SK-N-SH (cell line): ENCODE measurements at regions not wholly inside any gene's neighbourhood (a gene's known extent, or its start where the extent isn't known, plus 50 kb on each side); places are given as distances from the start of the nearest gene placed in this dataset.

Source experiments
- CTCF ChIA-PET: fragments of 300-600, 350-600 bp; formaldehyde crosslinking; extraction: SDS; loops from one replicate; lab custom pipeline; 2021; lab: Yijun Ruan, JAX
- POLR2A ChIA-PET: fragments of 350-600 bp; sonication (Branson Sonifier 250); formaldehyde crosslinking; extraction: SDS; loops from one replicate; lab custom pipeline; 2020; ENCODE audit warnings: antibody characterized with exemption, inconsistent platforms; lab: Yijun Ruan, JAX
- DNase-seq: peaks from one replicate; pipeline ENCODE4 v3.0.0; 2012
- H2AFZ ChIP-seq: fragments of 200-600 bp; sonication (generic); 2 replicates; pipeline ENCODE4 v1.8.1; 2016; ENCODE audit warnings: antibody characterized with exemption, mild to moderate bottlenecking, low read depth
- H3F3A ChIP-seq: fragments of 200-600 bp; sonication (generic); replicated peaks from 2 replicates; pipeline ENCODE3; 2016; ENCODE audit warnings: antibody characterized with exemption, mild to moderate bottlenecking; ENCODE audit not compliant: insufficient read depth
- H3K27ac ChIP-seq, 2 experiments: fragments of 200-500 bp in 1 of 2; fragments of 200-600 bp in 1 of 2; sonication (Bioruptor generic) in 1 of 2; sonication (generic), shearing (Covaris generic) in 1 of 2; 2 replicates each; pipeline versions ENCODE4 v1.5.1 to v1.6.1; 2014 to 2016; ENCODE audit warnings: low read depth in 2 of 2, inconsistent platforms in 1 of 2, low read length in 1 of 2, mild to moderate bottlenecking in 1 of 2, mixed read lengths in 1 of 2
- H3K27me3 ChIP-seq: fragments of 200-600 bp; sonication (generic), shearing (Covaris generic); 2 replicates; pipeline ENCODE4 v1.6.1; 2016; ENCODE audit warnings: mixed run types; ENCODE audit not compliant: insufficient read depth
- H3K36me3 ChIP-seq, 2 experiments: fragments of 200-500 bp in 1 of 2; fragments of 200-600 bp in 1 of 2; sonication (Bioruptor generic) in 1 of 2; sonication (generic) in 1 of 2; replicated peaks in 1 of 2; 2 replicates each; pipeline versions ENCODE3 to v1.5.1; 2014 to 2016; ENCODE audit warnings: low read length in 1 of 2, mild to moderate bottlenecking in 1 of 2; ENCODE audit not compliant: insufficient read depth in 2 of 2, control insufficient read depth in 1 of 2
- H3K4me1 ChIP-seq, 2 experiments: fragments of 200-500 bp in 1 of 2; fragments of 200-600 bp in 1 of 2; sonication (Bioruptor generic) in 1 of 2; sonication (generic), shearing (Covaris generic) in 1 of 2; 2 replicates each; pipeline versions ENCODE4 v1.5.1 to v1.6.1; 2014 to 2016; ENCODE audit warnings: low read depth in 1 of 2, low read length in 1 of 2, mixed run types in 1 of 2; ENCODE audit not compliant: insufficient read depth in 2 of 2, control insufficient read depth in 1 of 2
- H3K4me2 ChIP-seq: fragments of 200-600 bp; sonication (generic), shearing (Covaris generic); 2 replicates; pipeline ENCODE4 v1.6.1; 2017; ENCODE audit warnings: mixed run types
- H3K4me3 ChIP-seq, 2 experiments: fragments of 200-500 bp in 1 of 2; fragments of 200-600 bp in 1 of 2; sonication (Bioruptor generic) in 1 of 2; sonication (generic), shearing (Covaris generic) in 1 of 2; 2 replicates each; pipeline versions ENCODE4 v1.5.1 to v1.8.1; 2014 to 2016; ENCODE audit warnings: low read depth in 2 of 2, inconsistent platforms in 1 of 2, low read length in 1 of 2, mild to moderate bottlenecking in 1 of 2, mixed read lengths in 1 of 2, moderate library complexity in 1 of 2
- H3K79me2 ChIP-seq: fragments of 200-600 bp; sonication (generic); 2 replicates; pipeline ENCODE4 v1.8.1; 2017; ENCODE audit warnings: mild to moderate bottlenecking; ENCODE audit not compliant: insufficient read depth
- H3K9ac ChIP-seq: fragments of 200-600 bp; sonication (generic); 2 replicates; pipeline ENCODE4 v1.6.1; 2017; ENCODE audit warnings: mixed run types
- H3K9me2 ChIP-seq: fragments of 200-600 bp; sonication (generic); 2 replicates; pipeline ENCODE4 v1.6.1; 2017; ENCODE audit warnings: mixed run types
- H3K9me3 ChIP-seq: fragments of 200-600 bp; sonication (generic); 2 replicates; pipeline ENCODE4 v1.6.1; 2017; ENCODE audit warnings: mixed run types, mild to moderate bottlenecking, moderate library complexity
- H4K20me1 ChIP-seq: fragments of 200-600 bp; sonication (generic); 2 replicates; pipeline ENCODE4 v1.6.1; 2017; ENCODE audit warnings: mild to moderate bottlenecking, mixed run types; ENCODE audit not compliant: insufficient read depth
- CHD2 ChIP-seq: fragments of 150-350 bp; IDR thresholded peaks from 2 replicates; pipeline ENCODE4 v1.6.1; 2018; ENCODE audit warnings: low read length; ENCODE audit not compliant: partially characterized antibody
- CTCF ChIP-seq: fragments of 200-600 bp; sonication (generic); IDR thresholded peaks from 2 replicates; pipeline ENCODE4 v1.6.1; 2017; ENCODE audit warnings: antibody characterized with exemption, mild to moderate bottlenecking, moderate library complexity
- ELF1 ChIP-seq: IDR thresholded peaks from 2 replicates; pipeline ENCODE4 v1.4.0; 2012
- FOSL2 ChIP-seq: IDR thresholded peaks from 2 replicates; pipeline ENCODE4 v1.4.0; 2012; ENCODE audit warnings: low read depth, mild to moderate bottlenecking, moderate library complexity, borderline replicate concordance
- FOXJ3 ChIP-seq: sonication (generic); formaldehyde crosslinking; IDR thresholded peaks from 2 replicates; pipeline ENCODE4 v1.5.1; 2020; ENCODE audit warnings: mild to moderate bottlenecking, missing genetic modification reagents
- GABPA ChIP-seq: IDR thresholded peaks from 2 replicates; pipeline ENCODE4 v1.4.0; 2012; ENCODE audit warnings: low read depth, mild to moderate bottlenecking
- GATA2 ChIP-seq: sonication (generic); formaldehyde crosslinking; IDR thresholded peaks from 2 replicates; pipeline ENCODE4 v1.5.0; 2020; ENCODE audit warnings: mild to moderate bottlenecking, missing genetic modification reagents
- IRF3 ChIP-seq: fragments of 150-350 bp; IDR thresholded peaks from 2 replicates; pipeline ENCODE4 v1.6.1; 2016; ENCODE audit warnings: mild to moderate bottlenecking, low read depth, low read length
- JUND ChIP-seq: IDR thresholded peaks from 2 replicates; pipeline ENCODE4 v1.4.0; 2012
- POLR2AphosphoS5 ChIP-seq: IDR thresholded peaks from 2 replicates; pipeline ENCODE4 v1.6.1; 2012; ENCODE audit warnings: low read depth, low read length
- RAD21 ChIP-seq: IDR thresholded peaks from 2 replicates; pipeline ENCODE4 v1.6.1; 2012; ENCODE audit warnings: mild to moderate bottlenecking, low read length
- RCOR1 ChIP-seq: fragments of 150-350 bp; IDR thresholded peaks from 2 replicates; pipeline ENCODE4 v1.6.1; 2017; ENCODE audit warnings: antibody characterized with exemption, low read length
- RFX5 ChIP-seq: IDR thresholded peaks from 2 replicates; pipeline ENCODE4 v1.6.1; 2012; ENCODE audit warnings: mild to moderate bottlenecking, improper control_type of control experiment, low read length
- SIN3A ChIP-seq: IDR thresholded peaks from 2 replicates; pipeline ENCODE4 v1.6.1; 2012; ENCODE audit warnings: low read depth, mild to moderate bottlenecking, low read length, moderate library complexity, borderline replicate concordance
- SMC3 ChIP-seq: IDR thresholded peaks from 2 replicates; pipeline ENCODE4 v1.6.1; 2012; ENCODE audit warnings: low read depth, low read length, improper control_type of control experiment
- TEAD4 ChIP-seq: IDR thresholded peaks from 2 replicates; pipeline ENCODE4 v1.4.0; 2012; ENCODE audit warnings: mild to moderate bottlenecking, borderline replicate concordance; ENCODE audit not compliant: insufficient read depth
- USF1 ChIP-seq: IDR thresholded peaks from 2 replicates; pipeline ENCODE4 v1.4.0; 2012; ENCODE audit warnings: low read depth, borderline replicate concordance
- USF2 ChIP-seq: fragments of 150-350 bp; IDR thresholded peaks from 2 replicates; pipeline ENCODE4 v1.6.1; 2017; ENCODE audit warnings: antibody characterized with exemption, low read length, low read depth, borderline replicate concordance
- ZBTB33 ChIP-seq: IDR thresholded peaks from 2 replicates; pipeline ENCODE4 v1.4.0; 2012; ENCODE audit warnings: low read depth, borderline replicate concordance
- WGBS: methylation state at CpG from one replicate; pipeline ENCODE4 v1.1.6; 2017; ENCODE audit warnings: low lambda C conversion rate; 5-methylcytosine and 5-hydroxymethylcytosine counted together

GRCh38 chr4:142977182-142977581 is 131.1 kb upstream of the INPP4B start:
- H3K36me3 ChIP-seq = no peaks in the 10 kb centered on the region
- WGBS = 72% methylated on average over 1 of the region's 1 CpG
- no peak overlapping the region for H3K27ac ChIP-seq
- no peaks in the 10 kb centered on the region for H3K79me2 ChIP-seq
- no peak overlapping the region for H3K4me3 ChIP-seq
- no peaks in the 10 kb centered on the region for H3F3A ChIP-seq
- H3K4me2 ChIP-seq = no peak overlapping the region
- no peak for TF ChIP-seq TEAD4
- no peak for TF ChIP-seq GATA2 (CRISPR knock-in tag)
- no peak for TF ChIP-seq RCOR1
- no peak for TF ChIP-seq ZBTB33
- no peak for TF ChIP-seq JUND
- TF ChIP-seq USF1 = no peak
- no peak for DNase-seq
- ChIA-PET CTCF (no interaction called here), POLR2A (no interaction called here)
- no peaks in the 10 kb centered on the region for H3K9me2 ChIP-seq
- no peak overlapping the region for H2AFZ ChIP-seq
- no peaks in the 10 kb centered on the region for H4K20me1 ChIP-seq
- H3K9me3 ChIP-seq = no peaks in the 10 kb centered on the region
- H3K4me1 ChIP-seq = no peaks in the 10 kb centered on the region; a peak in 1 of 4 replicates
- no peak overlapping the region for H3K9ac ChIP-seq
- H3K27me3 ChIP-seq = no peaks in the 10 kb centered on the region

GRCh38 chr4:142983065-142983464 is 137.0 kb upstream of the INPP4B start:
- Histone ChIP-seq H3K4me1 (no peaks in the 10 kb centered on the region; a peak in 1 of 4 replicates), H3K27me3 (no peaks in the 10 kb centered on the region), H2AFZ (no peak overlapping the region), H3K9me2 (no peaks in the 10 kb centered on the region), H3K9me3 (no peaks in the 10 kb centered on the region), H3K4me2 (no peak overlapping the region), H4K20me1 (no peaks in the 10 kb centered on the region), H3K36me3 (no peaks in the 10 kb centered on the region), H3K4me3 (no peak overlapping the region), H3K79me2 (no peaks in the 10 kb centered on the region), H3K9ac (no peak overlapping the region), H3F3A (no peaks in the 10 kb centered on the region), H3K27ac (no peak overlapping the region)
- WGBS = 44% methylated on average over 3 of the region's 3 CpGs
- ChIA-PET CTCF (interaction anchor here (1.0 kb wide), 1 partner anchor 40 kb away, joined by 3 read pairs; no protein-coding TSS in a partner anchor), POLR2A (no interaction called here)
- DNase-seq = no peak
- TF ChIP-seq FOSL2 = no peak
- no peak for TF ChIP-seq SIN3A
- TF ChIP-seq CHD2 = no peak
- no peak for TF ChIP-seq ZBTB33
- no peak for TF ChIP-seq CTCF
- no peak for TF ChIP-seq USF2
- no peak for TF ChIP-seq POLR2AphosphoS5
- TF ChIP-seq RAD21 = no peak
- no peak for TF ChIP-seq FOXJ3 (CRISPR knock-in tag)
- TF ChIP-seq IRF3 = no peak
- no peak for TF ChIP-seq SMC3
- TF ChIP-seq RFX5 = no peak
- TF ChIP-seq ELF1 = no peak
- TF ChIP-seq GABPA = no peak
